ENCODE measurements at regions not wholly inside any gene's neighbourhood (a gene's known extent, or its start where the extent isn't known, plus 50 kb on each side); places are given as distances from the start of the nearest gene placed in this dataset.

DNA sequence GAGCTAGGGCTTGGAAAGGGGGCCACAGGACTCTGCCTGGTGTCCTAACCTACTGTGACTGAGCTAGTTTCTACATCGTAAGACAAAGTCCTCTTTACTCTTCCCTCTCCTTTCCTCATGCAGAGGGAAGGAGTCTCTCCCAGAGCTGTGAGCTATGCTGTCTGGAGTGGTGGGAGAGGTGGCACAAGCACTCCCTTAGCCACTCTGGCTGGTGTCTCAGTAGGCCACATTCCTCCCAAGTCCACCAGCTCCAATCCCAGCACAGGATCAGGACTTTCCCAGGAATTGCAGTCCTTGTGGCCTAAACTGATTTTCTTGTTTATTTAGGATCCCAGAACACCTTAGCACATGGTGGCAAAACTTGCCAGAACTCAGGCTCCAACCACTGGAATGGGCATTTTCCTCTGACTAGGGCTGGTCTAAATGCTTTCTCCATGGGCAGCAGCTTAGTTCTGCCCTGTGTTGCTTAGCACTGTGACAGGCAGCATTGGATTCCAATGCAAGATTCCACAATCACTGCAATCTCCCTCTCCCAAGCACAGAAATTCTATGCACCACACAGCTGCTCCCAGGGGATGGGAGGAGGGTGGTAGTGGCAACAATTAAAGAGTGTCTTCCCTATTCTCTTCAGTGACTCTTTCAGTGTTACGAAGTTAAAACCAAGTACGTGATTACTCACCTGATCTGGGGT lies 733.3 kb downstream of the HACE1 start:
- TF ChIP-seq, protein P1, sequence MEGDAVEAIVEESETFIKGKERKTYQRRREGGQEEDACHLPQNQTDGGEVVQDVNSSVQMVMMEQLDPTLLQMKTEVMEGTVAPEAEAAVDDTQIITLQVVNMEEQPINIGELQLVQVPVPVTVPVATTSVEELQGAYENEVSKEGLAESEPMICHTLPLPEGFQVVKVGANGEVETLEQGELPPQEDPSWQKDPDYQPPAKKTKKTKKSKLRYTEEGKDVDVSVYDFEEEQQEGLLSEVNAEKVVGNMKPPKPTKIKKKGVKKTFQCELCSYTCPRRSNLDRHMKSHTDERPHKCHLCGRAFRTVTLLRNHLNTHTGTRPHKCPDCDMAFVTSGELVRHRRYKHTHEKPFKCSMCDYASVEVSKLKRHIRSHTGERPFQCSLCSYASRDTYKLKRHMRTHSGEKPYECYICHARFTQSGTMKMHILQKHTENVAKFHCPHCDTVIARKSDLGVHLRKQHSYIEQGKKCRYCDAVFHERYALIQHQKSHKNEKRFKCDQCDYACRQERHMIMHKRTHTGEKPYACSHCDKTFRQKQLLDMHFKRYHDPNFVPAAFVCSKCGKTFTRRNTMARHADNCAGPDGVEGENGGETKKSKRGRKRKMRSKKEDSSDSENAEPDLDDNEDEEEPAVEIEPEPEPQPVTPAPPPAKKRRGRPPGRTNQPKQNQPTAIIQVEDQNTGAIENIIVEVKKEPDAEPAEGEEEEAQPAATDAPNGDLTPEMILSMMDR (conservative IDR thresholded peaks at IDR 0.05), result no peak
- Histone ChIP-seq H3K4me1 (ENCODE audit: control insufficient read depth, insufficient read depth, low read length) (no peaks in the 10 kb centered on the region), H3K9ac (ENCODE audit: extremely low read depth, low read length, poor library complexity, severe bottlenecking) (no peak overlapping the region), H3K4me3 (ENCODE audit: low read length) (no peak overlapping the region), H3K9me3 (ENCODE audit: control insufficient read depth, low read length) (no peaks in the 10 kb centered on the region), H3K27me3 (ENCODE audit: control insufficient read depth, insufficient read depth, low read length, poor library complexity, severe bottlenecking) (no peaks in the 10 kb centered on the region), H3K27ac (ENCODE audit: low read depth, low read length) (no peak overlapping the region), H3K36me3 (ENCODE audit: control insufficient read depth, insufficient read depth, low read length) (no peaks in the 10 kb centered on the region)
- no peaks in the 10 kb centered on the region for H3K4me1 Mint-ChIP-seq
- no peak overlapping the region for H3K4me3 Mint-ChIP-seq
- DNase-seq, result no peak
- H3K9me3 Mint-ChIP-seq, result peaks cover 7% of the 10 kb centered on the region
- H3K27ac Mint-ChIP-seq, result no peak overlapping the region
- no peaks in the 10 kb centered on the region for H3K36me3 Mint-ChIP-seq (ENCODE audit: low read depth)
- no peaks in the 10 kb centered on the region for H3K27me3 Mint-ChIP-seq (ENCODE audit: insufficient read depth)
- 90 to 93% methylated on average over 2 to 3 of the region's 3 CpGs for WGBS, 2 experiments (ENCODE audit: insufficient coverage in 1 of 2, insufficient read length in 1 of 2)

DNA sequence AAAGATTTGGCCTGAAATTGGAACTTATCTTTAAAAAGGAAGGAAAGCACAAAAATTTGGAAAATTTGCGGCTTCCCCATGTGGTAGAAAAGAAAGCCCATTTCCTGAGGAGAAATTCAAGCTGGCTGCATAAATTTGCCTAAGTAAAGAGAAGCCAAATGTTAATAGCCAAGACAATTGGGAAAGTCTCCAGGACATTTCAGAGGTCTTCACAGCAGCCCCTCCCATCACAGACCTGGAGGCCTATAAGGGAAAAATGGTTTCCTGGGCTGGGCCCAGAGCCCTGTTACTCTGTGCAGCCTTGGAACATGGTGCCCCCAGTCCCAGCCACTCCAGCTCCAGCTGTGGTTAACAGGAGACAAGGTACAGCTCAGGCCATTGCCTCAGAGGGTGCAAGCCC lies 736.5 kb downstream of the HACE1 start:
- peak; percentile 57 for DNase-seq
- Mint-ChIP-seq H3K27me3 (ENCODE audit: insufficient read depth) (no peaks in the 10 kb centered on the region), H3K4me3 (no peak overlapping the region), H3K27ac (no peak overlapping the region), H3K4me1 (no peaks in the 10 kb centered on the region), H3K9me3 (peaks cover 7% of the 10 kb centered on the region), H3K36me3 (ENCODE audit: low read depth) (no peaks in the 10 kb centered on the region)
- no peak overlapping the region for H3K27ac ChIP-seq (ENCODE audit: low read depth, low read length)
- H3K36me3 ChIP-seq (ENCODE audit: control insufficient read depth, insufficient read depth, low read length), result no peaks in the 10 kb centered on the region
- H3K27me3 ChIP-seq (ENCODE audit: control insufficient read depth, insufficient read depth, low read length, poor library complexity, severe bottlenecking), result no peaks in the 10 kb centered on the region
- H3K4me3 ChIP-seq (ENCODE audit: low read length), result no peak overlapping the region
- no peak overlapping the region for H3K9ac ChIP-seq (ENCODE audit: extremely low read depth, low read length, poor library complexity, severe bottlenecking)
- TF ChIP-seq, protein P1 (conservative IDR thresholded peaks at IDR 0.05), result no peak
- H3K4me1 ChIP-seq (ENCODE audit: control insufficient read depth, insufficient read depth, low read length), result no peaks in the 10 kb centered on the region
- 96 to 100% methylated on average over 1 of the region's 1 CpG for WGBS, 2 experiments (ENCODE audit: insufficient coverage in 1 of 2, insufficient read length in 1 of 2)
- no peaks in the 10 kb centered on the region for H3K9me3 ChIP-seq (ENCODE audit: control insufficient read depth, low read length)

DNA sequence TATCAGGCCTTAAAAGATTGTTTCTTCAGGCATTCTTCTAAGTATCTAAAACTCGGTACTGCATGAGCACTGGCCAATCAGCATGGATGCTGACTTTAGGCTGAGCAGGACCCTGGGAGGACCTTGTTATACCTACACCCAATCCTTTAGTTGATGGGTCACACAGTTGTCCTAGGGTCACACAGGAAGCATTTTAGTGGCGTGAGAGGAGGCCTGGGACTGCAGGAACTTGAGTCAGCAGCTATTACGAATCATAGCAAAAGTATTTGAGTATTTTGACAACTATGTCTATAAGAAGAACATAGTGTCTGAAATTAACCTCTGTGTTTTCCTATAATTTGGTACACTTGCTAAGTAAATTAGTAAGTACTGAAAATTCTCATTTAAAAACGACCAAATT lies 741.4 kb downstream of the HACE1 start:
- peaks cover 4% of the 10 kb centered on the region for H3K9me3 Mint-ChIP-seq
- no peak overlapping the region for H3K4me3 Mint-ChIP-seq
- H3K4me3 ChIP-seq (ENCODE audit: low read length), result no peak overlapping the region
- no peak for DNase-seq
- no peaks in the 10 kb centered on the region for H3K36me3 ChIP-seq (ENCODE audit: control insufficient read depth, insufficient read depth, low read length)
- no peak overlapping the region for H3K9ac ChIP-seq (ENCODE audit: extremely low read depth, low read length, poor library complexity, severe bottlenecking)
- no peaks in the 10 kb centered on the region for H3K4me1 ChIP-seq (ENCODE audit: control insufficient read depth, insufficient read depth, low read length)
- no peaks in the 10 kb centered on the region for H3K27me3 ChIP-seq (ENCODE audit: control insufficient read depth, insufficient read depth, low read length, poor library complexity, severe bottlenecking)
- H3K27ac ChIP-seq (ENCODE audit: low read depth, low read length), result no peak overlapping the region
- TF ChIP-seq, protein P1 (conservative IDR thresholded peaks at IDR 0.05), result no peak
- WGBS, 2 experiments (ENCODE audit: insufficient coverage in 1 of 2, insufficient read length in 1 of 2), result 93 to 100% methylated on average over 3 to 4 of the region's 4 CpGs
- no peaks in the 10 kb centered on the region for H3K36me3 Mint-ChIP-seq (ENCODE audit: low read depth)
- H3K4me1 Mint-ChIP-seq, result no peaks in the 10 kb centered on the region
- no peaks in the 10 kb centered on the region for H3K9me3 ChIP-seq (ENCODE audit: control insufficient read depth, low read length)
- no peak overlapping the region for H3K27ac Mint-ChIP-seq
- no peaks in the 10 kb centered on the region for H3K27me3 Mint-ChIP-seq (ENCODE audit: insufficient read depth)
